Body of pancreas (tissue), 4 donors: ENCODE measurements at regions not wholly inside any gene's neighbourhood (a gene's known extent, or its start where the extent isn't known, plus 50 kb on each side); places are given as distances from the start of the nearest gene placed in this dataset.

Experiments used
- POLR2A ChIP-seq, 3 donors: fragments of 450-650 bp; IDR thresholded peaks; one replicate each; pipeline ENCODE4 v1.6.1; 2016; ENCODE audit warnings: antibody characterized with exemption in 3 of 3, mild to moderate bottlenecking in 2 of 3
- TF ChIP-seq, protein P1 (sequence below), 7 experiments: fragments of 450-650 bp in 4 of 7; fragments of 200-600 bp in 3 of 7; sonication (generic) in 3 of 7; IDR thresholded peaks; one replicate each; pipeline ENCODE4 v1.5.1; 2016 to 2019; ENCODE audit warnings: antibody characterized with exemption in 7 of 7

DNA sequence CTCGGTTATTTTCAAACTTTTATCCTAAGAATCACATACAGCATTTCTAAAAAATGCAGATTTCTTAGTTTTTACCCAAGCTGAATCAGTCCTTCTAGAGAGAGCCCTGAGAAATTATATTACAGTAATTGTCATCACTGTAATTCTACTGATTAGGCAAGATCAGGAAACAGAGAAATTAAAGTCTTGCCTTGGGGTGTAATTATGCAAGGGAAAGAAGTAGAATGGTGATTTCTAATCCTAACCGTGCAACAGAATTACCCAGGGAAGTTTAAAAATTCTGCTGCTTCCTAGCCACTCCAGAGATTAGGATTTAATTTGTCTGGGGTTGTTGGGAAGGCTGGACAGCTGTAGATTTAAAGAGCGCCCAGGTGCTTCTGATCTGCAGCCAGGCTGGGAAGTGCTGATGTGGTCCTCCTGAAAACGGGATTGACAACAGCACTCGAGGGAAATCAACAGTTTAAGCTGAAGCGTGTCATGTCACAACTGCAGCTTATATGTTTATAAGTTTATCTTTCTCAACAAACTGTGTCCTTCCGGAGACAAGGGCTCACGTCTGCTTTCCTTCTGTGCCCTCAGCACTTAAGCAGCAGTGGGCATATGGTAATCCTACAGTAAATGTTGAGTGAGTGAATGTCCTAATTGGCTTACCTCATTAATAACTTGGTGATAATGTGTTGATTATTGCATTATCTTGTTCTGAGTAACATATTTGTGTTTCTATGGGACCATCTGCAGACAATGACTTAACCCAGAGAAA lies 671.9 kb upstream of the SOX11 start:
- TF ChIP-seq, protein P1, sequence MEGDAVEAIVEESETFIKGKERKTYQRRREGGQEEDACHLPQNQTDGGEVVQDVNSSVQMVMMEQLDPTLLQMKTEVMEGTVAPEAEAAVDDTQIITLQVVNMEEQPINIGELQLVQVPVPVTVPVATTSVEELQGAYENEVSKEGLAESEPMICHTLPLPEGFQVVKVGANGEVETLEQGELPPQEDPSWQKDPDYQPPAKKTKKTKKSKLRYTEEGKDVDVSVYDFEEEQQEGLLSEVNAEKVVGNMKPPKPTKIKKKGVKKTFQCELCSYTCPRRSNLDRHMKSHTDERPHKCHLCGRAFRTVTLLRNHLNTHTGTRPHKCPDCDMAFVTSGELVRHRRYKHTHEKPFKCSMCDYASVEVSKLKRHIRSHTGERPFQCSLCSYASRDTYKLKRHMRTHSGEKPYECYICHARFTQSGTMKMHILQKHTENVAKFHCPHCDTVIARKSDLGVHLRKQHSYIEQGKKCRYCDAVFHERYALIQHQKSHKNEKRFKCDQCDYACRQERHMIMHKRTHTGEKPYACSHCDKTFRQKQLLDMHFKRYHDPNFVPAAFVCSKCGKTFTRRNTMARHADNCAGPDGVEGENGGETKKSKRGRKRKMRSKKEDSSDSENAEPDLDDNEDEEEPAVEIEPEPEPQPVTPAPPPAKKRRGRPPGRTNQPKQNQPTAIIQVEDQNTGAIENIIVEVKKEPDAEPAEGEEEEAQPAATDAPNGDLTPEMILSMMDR (IDR thresholded peaks at IDR 0.05): no peak
- no peak for TF ChIP-seq POLR2A (IDR thresholded peaks at IDR 0.05)
